ENCODE measurements at regions not wholly inside any gene's neighbourhood (a gene's known extent, or its start where the extent isn't known, plus 50 kb on each side); places are given as distances from the start of the nearest gene placed in this dataset.
"Not testable (repeated sequence)": the region's sequence is repeated elsewhere in the genome, so short reads cannot be mapped to it uniquely, and the experiment has no call there.

- peak overlapping the region; percentile 5; the same call in 1 of the 3 replicates for H3K4me2 ChIP-seq
- no peak for FAIRE-seq
- 62% methylated on average over 3 of the region's 3 CpGs for WGBS (ENCODE audit: missing lambda C conversion rate)
Observed at GRCh38 chr2:37573451-37574388, 97.7 kb downstream of the CDC42EP3 start.

DNA sequence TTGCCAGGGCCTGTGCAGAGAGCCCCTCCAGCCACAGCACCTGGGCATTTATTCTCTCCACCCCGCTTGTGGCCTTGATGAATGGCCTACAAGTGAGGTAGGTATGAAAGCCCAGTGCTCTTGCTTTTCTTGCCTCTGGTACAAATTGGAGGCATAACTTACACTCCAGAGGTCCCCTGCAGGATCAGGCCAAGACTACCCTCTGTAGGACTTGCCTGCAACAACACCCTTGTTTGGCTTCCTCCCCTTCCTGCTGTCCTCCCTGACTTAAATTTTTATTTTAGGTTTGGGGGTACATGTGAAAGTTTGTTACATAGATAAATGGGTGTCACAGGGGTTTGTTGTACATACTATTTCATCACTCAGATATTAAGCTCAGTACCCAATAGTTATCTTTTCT lies 95.7 kb downstream of the CDC42EP3 start:
- H3K27ac ChIP-seq = no peak overlapping the region
- CTCF ChIA-PET = interaction anchor here (0.9 to 1.6 kb wide), 4 partner anchors 53 to 257 kb away, joined by 3 read pairs; no protein-coding TSS in a partner anchor
- H3K9me3 ChIP-seq = peaks cover 6% of the 10 kb centered on the region; the same call in 1 of the 3 replicates
- no peak overlapping the region for H3K4me2 ChIP-seq
- no peak for DNase-seq (ENCODE audit: low read depth in 1 of 2, low spot score in 1 of 2)
- no peak for FAIRE-seq
- POLR2A ChIA-PET = no interaction called here
- no peak overlapping the region for H3K4me3 ChIP-seq
- H3K4me1 ChIP-seq = peaks cover 21% of the 10 kb centered on the region
- no peak for ATAC-seq
- TF ChIP-seq CTCF (IDR thresholded peaks at IDR 0.05) (no peak), CHD4 (IDR thresholded peaks at IDR 0.05; ENCODE audit: borderline replicate concordance) (no peak), ESRRA (IDR thresholded peaks at IDR 0.05; ENCODE audit: borderline replicate concordance, low read length) (no peak), NPAS2 (CRISPR knock-in tag; IDR thresholded peaks at IDR 0.05; ENCODE audit: borderline replicate concordance) (no peak), RAD21 (conservative IDR thresholded peaks at IDR 0.05 in 1 of 2, IDR thresholded peaks at IDR 0.05 in 1 of 2) (peak in 1 of 2 experiments; percentile 15; a peak in 1 of 5 replicates), CEBPB (IDR thresholded peaks at IDR 0.05) (no peak)
- TF ChIP-seq, protein P1, sequence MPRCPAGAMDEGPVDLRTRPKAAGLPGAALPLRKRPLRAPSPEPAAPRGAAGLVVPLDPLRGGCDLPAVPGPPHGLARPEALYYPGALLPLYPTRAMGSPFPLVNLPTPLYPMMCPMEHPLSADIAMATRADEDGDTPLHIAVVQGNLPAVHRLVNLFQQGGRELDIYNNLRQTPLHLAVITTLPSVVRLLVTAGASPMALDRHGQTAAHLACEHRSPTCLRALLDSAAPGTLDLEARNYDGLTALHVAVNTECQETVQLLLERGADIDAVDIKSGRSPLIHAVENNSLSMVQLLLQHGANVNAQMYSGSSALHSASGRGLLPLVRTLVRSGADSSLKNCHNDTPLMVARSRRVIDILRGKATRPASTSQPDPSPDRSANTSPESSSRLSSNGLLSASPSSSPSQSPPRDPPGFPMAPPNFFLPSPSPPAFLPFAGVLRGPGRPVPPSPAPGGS (IDR thresholded peaks at IDR 0.05) = no peak
- 87% methylated on average over 1 of the region's 1 CpG for WGBS (ENCODE audit: missing lambda C conversion rate)

More at GRCh38 chr2:37573451-37574388, 97.7 kb downstream of the CDC42EP3 start:
- POLR2A ChIA-PET = no interaction called here
- Histone ChIP-seq H3K4me3 (no peak overlapping the region), H3K9me3 (no peaks in the 10 kb centered on the region), H3K4me1 (peaks cover 34% of the 10 kb centered on the region), H3K27ac (no peak overlapping the region)
- DNase-seq (ENCODE audit: low read depth in 1 of 2, low spot score in 1 of 2) (no peak), ATAC-seq (no peak)
- CTCF ChIA-PET = interaction anchor here (0.6 to 1.8 kb wide), 5 partner anchors 15 to 269 kb away, joined by 3 to 6 read pairs (median 3); no protein-coding TSS in a partner anchor
- TF ChIP-seq JUNB (IDR thresholded peaks at IDR 0.05) = no peak
- TF ChIP-seq MYC (IDR thresholded peaks at IDR 0.05; ENCODE audit: borderline replicate concordance, low read length) = no peak
- no peak for TF ChIP-seq SMC3 (IDR thresholded peaks at IDR 0.05)
- TF ChIP-seq TFCP2L1 (CRISPR knock-in tag; IDR thresholded peaks at IDR 0.05) = no peak
- TF ChIP-seq NPAS2 (CRISPR knock-in tag; IDR thresholded peaks at IDR 0.05; ENCODE audit: borderline replicate concordance) = no peak
- TF ChIP-seq RNF2 (IDR thresholded peaks at IDR 0.05; ENCODE audit: borderline replicate concordance, low read depth) = no peak
- TF ChIP-seq CBX8 (IDR thresholded peaks at IDR 0.05) = no peak
- no peak for TF ChIP-seq RARB (CRISPR knock-in tag; IDR thresholded peaks at IDR 0.05)
- no peak for TF ChIP-seq FOSL2 (IDR thresholded peaks at IDR 0.05)
- TF ChIP-seq FOSL2 (CRISPR knock-in tag; IDR thresholded peaks at IDR 0.05) = no peak
- TF ChIP-seq CHD2 (IDR thresholded peaks at IDR 0.05; ENCODE audit: low read length, partially characterized antibody) = no peak
- TF ChIP-seq KDM1A (IDR thresholded peaks at IDR 0.05; ENCODE audit: low read depth) = no peak
- no peak for TF ChIP-seq ELK1 (IDR thresholded peaks at IDR 0.05; ENCODE audit: low read depth, low read length)
- no peak for TF ChIP-seq KDM5A (IDR thresholded peaks at IDR 0.05)
- TF ChIP-seq NR3C1 (IDR thresholded peaks at IDR 0.05) = no peak
- TF ChIP-seq CEBPB (IDR thresholded peaks at IDR 0.05) = no peak

- CTCF ChIA-PET = interaction anchor here (1.1 to 1.2 kb wide), 3 partner anchors 53 to 256 kb away, joined by 3 read pairs; no protein-coding TSS in a partner anchor
Observed at GRCh38 chr2:37576194-37576593, 95.2 kb downstream of the CDC42EP3 start.

More at GRCh38 chr2:37576194-37576593, 95.2 kb downstream of the CDC42EP3 start:
- ATAC-seq; H3K9me3 ChIP-seq; POLR2A ChIA-PET; DNase-seq (ENCODE audit: low read depth in 1 of 2, low spot score in 1 of 2); H3K27ac ChIP-seq; H3K4me2 ChIP-seq; FAIRE-seq; H3K4me3 ChIP-seq: not testable (repeated sequence)
- peaks cover 17% of the 10 kb centered on the region for H3K4me1 ChIP-seq
- WGBS (ENCODE audit: missing lambda C conversion rate) = 59% methylated on average over 2 of the region's 2 CpGs

Measured in A549 (cell line).